K562 (cell line): ENCODE measurements at regions not wholly inside any gene's neighbourhood (a gene's known extent, or its start where the extent isn't known, plus 50 kb on each side); places are given as distances from the start of the nearest gene placed in this dataset.
A peak's percentile ranks its signal among the peaks of the same experiment; 100 is the strongest.

ENCODE experiments used
- ATAC-seq: fragments of 200-7000 bp; cut with Tn5 transposase; 3 replicates; pipeline ENCODE4 v1.9.1; 2020; ENCODE audit warnings: moderate library complexity
- BruUV-seq: library from RNA; stranded (reverse); fragments of 400-500 nt; replicated peaks from 2 replicates; lab custom pipeline; 2021; lab: Mats Ljungman, UMichigan
- CTCF ChIA-PET: fragments of 300-600 bp; formaldehyde crosslinking; extraction: SDS; loops from one replicate; lab custom pipeline; 2021; ENCODE audit warnings: low intra/inter-chr PET ratio; lab: Yijun Ruan, JAX
- POLR2A ChIA-PET: fragments of 300-600, 350-650 bp; sonication (Branson Sonifier 250); formaldehyde crosslinking; extraction: SDS; loops from one replicate; lab custom pipeline; 2021; ENCODE audit warnings: antibody characterized with exemption, inconsistent platforms; lab: Yijun Ruan, JAX
- DNase-seq, 4 experiments: peaks; one replicate each; pipeline versions ENCODE4 v3.0.0 to v3.0.0-alpha.2; 2011 to 2018; ENCODE audit warnings: low spot score in 3 of 4, mixed read lengths in 3 of 4; ENCODE audit errors: extremely low read depth in 1 of 4
- FAIRE-seq: peaks from 2 replicates; lab custom pipeline; 2011; peaks lifted over from hg19 to GRCh38; lab: Jason Lieb, UNC
- H2AFZ ChIP-seq: 2 replicates; pipeline ENCODE4 v1.6.0; 2011; ENCODE audit warnings: low read depth, low read length, control low read depth, inconsistent platforms
- H3K27ac ChIP-seq: fragments of 200-600 bp; 3 replicates; pipeline ENCODE4 v1.8.0; 2011; ENCODE audit warnings: low read depth, mild to moderate bottlenecking, control low read depth, inconsistent platforms, low read length, moderate library complexity, mixed read lengths; ENCODE audit errors: extremely low read depth
- H3K27me3 ChIP-seq, 2 experiments: fragments of 300-600 bp in 1 of 2; 2 replicates in 1 of 2; 3 replicates in 1 of 2; pipeline versions ENCODE4 v1.6.0 to v1.8.0; 2011; ENCODE audit warnings: inconsistent platforms in 2 of 2, low read length in 2 of 2, mild to moderate bottlenecking in 1 of 2, mixed read lengths in 1 of 2, moderate library complexity in 1 of 2; ENCODE audit not compliant: control insufficient read depth in 2 of 2, insufficient read depth in 2 of 2
- H3K36me3 ChIP-seq: fragments of 300-600 bp; 3 replicates; pipeline ENCODE4 v1.8.0; 2011; ENCODE audit warnings: mild to moderate bottlenecking, low read length, inconsistent platforms; ENCODE audit not compliant: control insufficient read depth, insufficient read depth
- H3K4me1 ChIP-seq, 2 experiments: fragments of 200-600 bp in 1 of 2; replicated peaks in 1 of 2; 2 replicates in 1 of 2; 3 replicates in 1 of 2; pipeline versions ENCODE4 v1.5.1 to v1.8.0; 2011; ENCODE audit warnings: inconsistent platforms in 2 of 2, low read length in 2 of 2, mild to moderate bottlenecking in 1 of 2, mixed read lengths in 1 of 2, moderate library complexity in 1 of 2; ENCODE audit not compliant: control insufficient read depth in 2 of 2, insufficient read depth in 2 of 2
- H3K4me2 ChIP-seq: 2 replicates; pipeline ENCODE4 v1.6.1; 2011; ENCODE audit warnings: low read length, control low read depth, inconsistent platforms, mixed read lengths; ENCODE audit not compliant: insufficient read depth
- H3K4me3 ChIP-seq: fragments of 200-600 bp; sonication (generic), shearing (Covaris generic); 2 replicates; pipeline ENCODE4 v1.5.1; 2016; ENCODE audit warnings: control low read depth, inconsistent platforms
- H3K79me2 ChIP-seq: fragments of 200-600 bp; 3 replicates; pipeline ENCODE4 v1.8.0; 2011; ENCODE audit warnings: low read length, inconsistent platforms; ENCODE audit not compliant: control insufficient read depth, insufficient read depth
- H3K9ac ChIP-seq, 2 experiments: 2 replicates each; pipeline versions ENCODE4 v1.6.0 to v1.6.1; 2011; ENCODE audit warnings: low read depth in 2 of 2, low read length in 2 of 2, control low read depth in 1 of 2, inconsistent platforms in 1 of 2, mild to moderate bottlenecking in 1 of 2, mixed read lengths in 1 of 2; ENCODE audit not compliant: insufficient read depth in 1 of 2
- H3K9me1 ChIP-seq: one replicate; pipeline ENCODE4 v1.6.0; 2011; ENCODE audit warnings: inconsistent platforms, mild to moderate bottlenecking, low read length, moderate library complexity; ENCODE audit not compliant: control insufficient read depth, insufficient read depth
- H3K9me3 ChIP-seq: replicated peaks from 2 replicates; pipeline ENCODE4 v1.5.1; 2011; ENCODE audit warnings: low read depth, low read length, inconsistent platforms; ENCODE audit not compliant: control insufficient read depth, insufficient read depth
- H4K20me1 ChIP-seq: replicated peaks from 2 replicates; pipeline ENCODE4 v1.6.1; 2011; ENCODE audit warnings: low read length, inconsistent platforms, mixed read lengths; ENCODE audit not compliant: control insufficient read depth, insufficient read depth
- ASH1L ChIP-seq: fragments of 450-650 bp; IDR thresholded peaks from 2 replicates; pipeline ENCODE4 v1.6.1; 2018; ENCODE audit warnings: borderline replicate concordance, mild to moderate bottlenecking, low read depth; ENCODE audit not compliant: partially characterized antibody
- FOS ChIP-seq: IDR thresholded peaks from 3 replicates; pipeline ENCODE4 v1.6.1; 2011; ENCODE audit not compliant: insufficient read length; ENCODE audit errors: extremely low read depth
- GMEB1 ChIP-seq: fragments of 250-450 bp; sonication (Bioruptor Pico); IDR thresholded peaks from 2 replicates; pipeline ENCODE4 v1.4.0; 2020; ENCODE audit warnings: mild to moderate bottlenecking
- IRF2 ChIP-seq: sonication (generic); formaldehyde crosslinking; IDR thresholded peaks from 2 replicates; pipeline ENCODE4 v1.8.1; 2022; ENCODE audit warnings: mild to moderate bottlenecking, missing genetic modification reagents
- RNF2 ChIP-seq: sonication (generic); IDR thresholded peaks from 2 replicates; pipeline ENCODE4 v1.6.1; 2016
- SP2 ChIP-seq: IDR thresholded peaks from 2 replicates; pipeline ENCODE4 v1.6.1; 2011; ENCODE audit warnings: mild to moderate bottlenecking, low read depth, low read length, moderate library complexity; ENCODE audit not compliant: poor library complexity, severe bottlenecking; ENCODE audit errors: extremely low read depth
- U2AF2 ChIP-seq: fragments of 200-400 bp; formaldehyde crosslinking; optimal IDR thresholded peaks from 2 replicates; pipeline ENCODE3; 2017; ENCODE audit warnings: low read depth, mild to moderate bottlenecking, low read length
- ZNF609 ChIP-seq: sonication (generic); formaldehyde crosslinking; IDR thresholded peaks from 2 replicates; pipeline ENCODE4 v1.8.1; 2023; ENCODE audit warnings: missing genetic modification reagents, mild to moderate bottlenecking, borderline replicate concordance
- WGBS: fragments of 100-300 bp; shearing (Covaris generic); methylation state at CpG from one replicate; pipeline ENCODE4 v1.1.6; 2016; ENCODE audit warnings: low coverage, mixed read lengths; ENCODE audit not compliant: insufficient coverage; ENCODE audit errors: missing lambda C conversion rate; 5-methylcytosine and 5-hydroxymethylcytosine counted together
- in situ Hi-C: fragments of 300-500 bp; cut with MboI; formaldehyde crosslinking; loops from 4 replicates; pipeline ENCODE4 v1.15.0; 2018; ENCODE audit warnings: inconsistent platforms, mixed read lengths
- intact Hi-C: fragments of 100-400 bp; cut with micrococcal nuclease; formaldehyde crosslinking; loops from 2 replicates; pipeline ENCODE4 v1.14.2; 2022
- TF ChIP-seq, protein P1 (sequence below), 2 experiments: IDR thresholded peaks in 1 of 2; conservative IDR thresholded peaks in 1 of 2; 2 replicates each; pipeline ENCODE4 v1.6.1; 2016; ENCODE audit warnings: low read depth in 2 of 2, mild to moderate bottlenecking in 1 of 2, missing compliant biosample characterization in 1 of 2, missing genetic modification characterization in 1 of 2, moderate library complexity in 1 of 2
- TF ChIP-seq, protein P2 (sequence below): fragments of 450-650 bp; IDR thresholded peaks from 2 replicates; pipeline ENCODE4 v1.6.1; 2016

- TF ChIP-seq GMEB1 (CRISPR knock-in tag) = no peak
- no peak for TF ChIP-seq RNF2
- no peak for TF ChIP-seq IRF2 (CRISPR knock-in tag)
- no peak for TF ChIP-seq U2AF2
- TF ChIP-seq, all 486 proteins: peak for 0
These were observed 58.0 kb upstream of the CHST1 start (continued) for GRCh38 chr11:45723397-45723796.

GRCh38 chr11:45722144-45722543, 56.7 kb upstream of the CHST1 start:
- Histone ChIP-seq H3K27ac (no peak overlapping the region), H2AFZ (no peak overlapping the region), H3K79me2 (no peaks in the 10 kb centered on the region), H3K36me3 (no peaks in the 10 kb centered on the region), H3K9ac (no peak overlapping the region), H3K27me3 (peaks cover 3 to 25% of the 10 kb centered on the region in 2 experiments), H3K4me3 (no peak overlapping the region), H3K4me1 (no peaks in the 10 kb centered on the region), H3K4me2 (no peak overlapping the region), H4K20me1 (no peaks in the 10 kb centered on the region; the same call in 1 of the 2 replicates), H3K9me3 (no peaks in the 10 kb centered on the region), H3K9me1 (no peaks in the 10 kb centered on the region)
- in situ Hi-C loops (no loop called here), intact Hi-C loops (no loop called here)
- ChIA-PET POLR2A (interaction anchor here (1.5 kb wide), 1 partner anchor 22 kb away, joined by 5 read pairs; no protein-coding TSS in a partner anchor), CTCF (interaction anchor here (0.7 kb wide), 1 partner anchor 129 kb away, joined by 3 read pairs; no protein-coding TSS in a partner anchor)
- peak; percentile 71 for ATAC-seq
- FAIRE-seq = no peak
- BruUV-seq = no TSS peak
- WGBS = 5% methylated on average over 13 of the region's 13 CpGs
- DNase-seq = peak in 3 of 4 experiments; percentile 6 to 45 (median 22)
- TF ChIP-seq ZNF609 (CRISPR knock-in tag) (no peak), SP2 (peak; percentile 35), FOS (peak; percentile 43), ASH1L (no peak)
- TF ChIP-seq, protein P1, sequence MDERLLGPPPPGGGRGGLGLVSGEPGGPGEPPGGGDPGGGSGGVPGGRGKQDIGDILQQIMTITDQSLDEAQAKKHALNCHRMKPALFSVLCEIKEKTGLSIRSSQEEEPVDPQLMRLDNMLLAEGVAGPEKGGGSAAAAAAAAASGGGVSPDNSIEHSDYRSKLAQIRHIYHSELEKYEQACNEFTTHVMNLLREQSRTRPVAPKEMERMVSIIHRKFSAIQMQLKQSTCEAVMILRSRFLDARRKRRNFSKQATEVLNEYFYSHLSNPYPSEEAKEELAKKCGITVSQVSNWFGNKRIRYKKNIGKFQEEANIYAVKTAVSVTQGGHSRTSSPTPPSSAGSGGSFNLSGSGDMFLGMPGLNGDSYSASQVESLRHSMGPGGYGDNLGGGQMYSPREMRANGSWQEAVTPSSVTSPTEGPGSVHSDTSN (CRISPR knock-in tag; IDR thresholded peaks at IDR 0.05; ENCODE audit: low read depth) = no peak
- TF ChIP-seq, protein P1 (tag; conservative IDR thresholded peaks at IDR 0.05; ENCODE audit: low read depth) = peak; percentile 65
- TF ChIP-seq, protein P2, sequence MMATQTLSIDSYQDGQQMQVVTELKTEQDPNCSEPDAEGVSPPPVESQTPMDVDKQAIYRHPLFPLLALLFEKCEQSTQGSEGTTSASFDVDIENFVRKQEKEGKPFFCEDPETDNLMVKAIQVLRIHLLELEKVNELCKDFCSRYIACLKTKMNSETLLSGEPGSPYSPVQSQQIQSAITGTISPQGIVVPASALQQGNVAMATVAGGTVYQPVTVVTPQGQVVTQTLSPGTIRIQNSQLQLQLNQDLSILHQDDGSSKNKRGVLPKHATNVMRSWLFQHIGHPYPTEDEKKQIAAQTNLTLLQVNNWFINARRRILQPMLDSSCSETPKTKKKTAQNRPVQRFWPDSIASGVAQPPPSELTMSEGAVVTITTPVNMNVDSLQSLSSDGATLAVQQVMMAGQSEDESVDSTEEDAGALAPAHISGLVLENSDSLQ = peak; percentile 96
